T47D (cell line): ENCODE measurements at regions not wholly inside any gene's neighbourhood (a gene's known extent, or its start where the extent isn't known, plus 50 kb on each side); places are given as distances from the start of the nearest gene placed in this dataset.
"Not testable (repeated sequence)": the region's sequence is repeated elsewhere in the genome, so short reads cannot be mapped to it uniquely, and the experiment has no call there.

Source experiments
- DNase-seq, 2 experiments: peaks; one replicate each; pipeline versions ENCODE4 v3.0.0 to v3.0.0-alpha.2; 2011 to 2012; ENCODE audit warnings: low read depth in 1 of 2, low spot score in 1 of 2
- JUND ChIP-seq: IDR thresholded peaks from 2 replicates; pipeline ENCODE4 v1.6.1; 2012; ENCODE audit warnings: low read depth
- in situ Hi-C: cut with HindIII; loops from 2 replicates; pipeline ENCODE4 v1.10.0; 2016; ENCODE audit warnings: low sequenced_read_pairs, low pct_unique_long_range_greater_than_20kb

- no peak for TF ChIP-seq JUND
- in situ Hi-C loops, result no loop called here
- no peak for DNase-seq
These were observed 2286.3 kb upstream of the RAG2 start for GRCh38 chr11:38884145-38884865.

- in situ Hi-C loops, result no loop called here
- no peak for TF ChIP-seq JUND
- no peak for DNase-seq
These were observed 2269.3 kb upstream of the RAG2 start for GRCh38 chr11:38867338-38867737.

- DNase-seq, result no peak
- in situ Hi-C loops, result no loop called here
- TF ChIP-seq JUND, result no peak
These were observed 2267.9 kb upstream of the RAG2 start for GRCh38 chr11:38865922-38866321.

GRCh38 chr11:38842991-38843390 lies 2245.0 kb upstream of the RAG2 start:
- in situ Hi-C loops, result no loop called here
- no peak for DNase-seq
- TF ChIP-seq JUND, result no peak

- no peak for DNase-seq
- no peak for TF ChIP-seq JUND
- in situ Hi-C loops, result no loop called here
These were observed 2241.0 kb upstream of the RAG2 start for GRCh38 chr11:38839071-38839470.

- DNase-seq, result no peak
- no peak for TF ChIP-seq JUND
- in situ Hi-C loops, result no loop called here
These were observed 2237.9 kb upstream of the RAG2 start for GRCh38 chr11:38835966-38836365.

- in situ Hi-C loops, result no loop called here
- DNase-seq, result peak; percentile 12 to 66
- TF ChIP-seq JUND, result no peak
These were observed 2226.5 kb upstream of the RAG2 start for GRCh38 chr11:38824573-38824972.

- in situ Hi-C loops, DNase-seq: not testable (repeated sequence)
These were observed 2223.8 kb upstream of the RAG2 start for GRCh38 chr11:38821786-38822185.

GRCh38 chr11:38819981-38820380 lies 2221.9 kb upstream of the RAG2 start:
- TF ChIP-seq JUND, result no peak
- in situ Hi-C loops, result no loop called here
- DNase-seq, result no peak

GRCh38 chr11:38818720-38819119 lies 2220.7 kb upstream of the RAG2 start:
- in situ Hi-C loops, result no loop called here
- DNase-seq, result no peak
- no peak for TF ChIP-seq JUND

- no peak for DNase-seq
- TF ChIP-seq JUND, result no peak
- in situ Hi-C loops, result no loop called here
These were observed 2216.6 kb upstream of the RAG2 start for GRCh38 chr11:38814670-38815069.

- in situ Hi-C loops, result no loop called here
- no peak for TF ChIP-seq JUND
- DNase-seq, result no peak
These were observed 2211.5 kb upstream of the RAG2 start for GRCh38 chr11:38809521-38809920.

GRCh38 chr11:38796281-38796680 lies 2198.2 kb upstream of the RAG2 start:
- TF ChIP-seq JUND, result no peak
- no peak for DNase-seq
- in situ Hi-C loops, result no loop called here

GRCh38 chr11:38795027-38795426 lies 2197.0 kb upstream of the RAG2 start:
- in situ Hi-C loops, result no loop called here
- no peak for TF ChIP-seq JUND
- no peak for DNase-seq
